ENCODE measurements at regions not wholly inside any gene's neighbourhood (a gene's known extent, or its start where the extent isn't known, plus 50 kb on each side); places are given as distances from the start of the nearest gene placed in this dataset.

DNA sequence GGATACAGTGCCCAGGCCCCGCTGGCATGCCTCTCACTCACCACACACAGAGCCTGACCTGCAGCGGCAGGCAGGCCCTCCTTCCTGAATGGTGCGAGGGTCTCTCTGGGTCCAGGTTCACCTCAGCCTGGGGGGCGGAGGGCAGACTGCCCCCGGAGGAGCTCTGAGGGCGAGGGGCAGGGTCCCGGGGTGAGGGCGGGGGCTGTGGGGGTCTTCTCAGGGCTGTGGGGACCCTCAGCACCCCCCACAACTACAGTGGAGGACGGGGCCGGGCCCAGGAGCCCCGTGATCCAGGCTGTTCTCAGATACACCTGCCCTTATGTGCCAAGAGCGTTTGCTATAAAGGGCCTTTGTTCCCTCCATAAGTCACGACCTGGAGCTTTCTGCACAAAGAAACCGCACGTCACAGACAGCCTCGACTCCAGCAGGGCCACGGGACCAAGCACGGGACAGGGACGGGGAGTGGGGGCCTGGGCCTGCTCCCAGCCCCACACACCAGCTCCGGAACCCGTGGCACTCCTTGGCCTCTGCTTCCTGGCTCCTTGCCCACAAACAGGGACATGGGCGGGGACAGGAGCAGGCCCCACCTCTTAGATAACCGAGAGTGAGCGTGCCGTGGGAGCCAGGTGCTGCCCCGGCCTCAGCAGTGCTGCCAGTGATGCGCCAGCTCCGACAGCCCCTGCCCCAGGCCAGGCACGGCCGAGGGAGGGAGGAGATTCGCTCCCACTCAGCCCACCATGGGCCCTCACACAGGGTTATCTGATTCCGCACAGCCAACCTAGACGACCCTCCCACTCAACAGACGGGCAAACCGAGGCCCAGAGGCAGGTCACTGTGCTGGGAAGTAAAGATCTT, 101.9 kb downstream of the RFLNA start:
- DNase-seq (ENCODE audit: low read depth in 2 of 2) = no peak

DNA sequence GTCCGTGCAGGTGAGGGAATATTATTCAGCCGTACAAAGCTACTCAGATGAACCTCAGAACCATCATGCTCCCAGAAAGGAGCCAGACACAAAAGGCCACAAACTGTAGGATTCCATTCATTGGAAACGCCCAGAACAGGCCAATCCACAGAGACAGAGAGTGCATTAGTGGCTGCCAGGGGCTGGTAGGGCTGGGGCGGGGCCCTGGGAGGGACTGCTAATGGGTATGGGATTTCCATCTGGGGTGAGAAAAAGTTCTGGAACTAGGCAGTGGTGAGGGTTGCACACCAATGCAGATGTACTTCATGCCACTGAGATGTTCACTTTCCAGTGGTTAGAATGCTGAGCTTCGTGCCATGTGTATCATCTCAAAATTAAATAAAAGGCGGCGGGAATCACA, 101.1 kb downstream of the RFLNA start:
- DNase-seq (ENCODE audit: low read depth in 2 of 2) = no peak

DNA sequence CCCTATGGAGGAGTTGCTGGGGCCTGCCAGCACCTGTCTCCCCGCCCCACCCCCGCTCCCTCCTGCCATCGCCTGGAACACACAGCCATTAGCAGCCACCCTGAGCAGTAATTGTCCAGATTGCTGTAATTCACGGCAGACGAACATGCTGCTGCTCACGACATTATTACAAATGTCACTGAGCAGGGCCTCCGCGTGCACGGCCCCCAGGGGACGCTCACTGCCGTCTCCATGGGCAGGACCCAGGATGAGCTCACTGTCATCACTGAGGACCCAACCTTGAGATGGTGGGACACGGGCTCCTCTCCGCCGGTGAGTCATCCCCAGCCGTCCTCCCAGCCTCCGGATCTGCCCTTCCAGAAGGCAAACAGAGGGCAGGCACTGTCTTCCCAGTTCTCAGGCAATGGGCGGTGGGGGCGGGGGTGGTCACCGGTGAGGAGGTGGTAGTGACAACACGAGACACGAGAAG, 100.4 kb downstream of the RFLNA start:
- DNase-seq (ENCODE audit: low read depth in 2 of 2) = no peak

DNA sequence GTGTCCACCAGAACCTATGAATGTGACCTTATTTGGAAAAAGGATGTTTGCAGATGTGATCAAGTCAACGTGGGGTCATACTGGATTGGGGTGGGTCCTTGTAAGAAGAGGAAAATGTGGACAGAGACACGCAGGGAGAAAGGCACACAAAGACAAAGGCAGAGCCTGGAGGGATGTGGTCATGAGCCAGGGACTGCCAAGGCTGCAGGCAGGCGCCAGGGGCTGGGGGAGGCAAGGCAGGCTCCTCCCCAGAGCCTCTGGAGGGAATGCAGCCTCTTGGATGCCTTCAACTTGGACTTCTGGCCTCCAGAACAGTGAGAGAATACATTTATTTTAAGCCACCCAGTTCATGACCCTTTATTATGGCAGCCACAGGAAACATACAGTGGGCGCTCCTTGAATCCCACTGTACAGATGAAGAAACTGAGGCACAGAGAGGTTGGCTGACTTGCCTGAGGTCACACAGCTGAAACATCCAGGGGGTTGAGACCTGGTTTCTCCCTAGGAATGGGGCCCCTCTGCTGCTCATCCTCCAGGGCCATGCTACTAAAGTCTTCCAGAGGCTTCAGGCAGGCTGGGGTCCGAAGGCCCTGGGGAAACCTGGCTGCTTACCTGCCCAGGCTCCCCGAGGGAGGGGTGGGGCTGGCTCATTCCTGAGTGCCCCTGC, 99.7 kb downstream of the RFLNA start:
- DNase-seq (ENCODE audit: low read depth in 2 of 2) = no peak

DNA sequence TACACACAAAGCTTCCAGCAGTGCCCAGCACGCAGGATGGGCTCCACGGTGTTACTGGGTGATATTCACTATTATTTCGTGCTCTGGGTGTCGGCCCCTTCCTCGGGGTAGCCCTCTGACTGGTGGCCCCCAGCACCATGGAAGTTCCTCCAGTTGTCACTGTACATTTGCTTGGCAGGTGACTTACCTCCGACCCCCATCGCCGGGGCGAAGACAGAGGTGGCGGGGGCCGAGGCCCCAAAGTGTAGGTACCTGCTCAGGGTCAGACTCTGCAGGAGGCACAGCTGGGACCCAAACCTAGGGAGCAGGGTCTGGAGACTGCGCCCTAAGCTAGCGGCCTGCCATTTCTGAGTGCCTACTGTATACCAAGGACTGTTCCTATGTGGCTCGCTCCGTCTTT, 98.9 kb downstream of the RFLNA start:
- DNase-seq (ENCODE audit: low read depth in 2 of 2) = no peak

DNA sequence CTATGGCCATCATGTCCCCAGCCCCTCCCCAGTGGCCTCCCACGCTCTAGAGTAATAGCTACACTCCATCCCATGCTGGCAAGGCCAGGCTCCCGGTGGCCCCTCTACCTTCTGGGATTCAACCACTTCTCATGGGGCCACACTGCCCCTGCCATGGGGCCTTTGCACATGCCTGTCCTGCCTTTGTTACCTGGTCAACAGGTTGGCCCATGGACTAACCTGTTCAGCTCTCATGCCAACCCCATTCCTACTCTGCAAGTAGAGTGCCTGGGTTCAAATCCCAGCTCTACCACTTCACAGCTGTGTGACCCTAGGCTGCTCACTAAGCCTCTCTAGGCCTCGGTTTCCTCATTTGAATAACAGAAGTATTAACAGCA, 98.5 kb downstream of the RFLNA start:
- no peak for DNase-seq (ENCODE audit: low read depth in 2 of 2)

DNA sequence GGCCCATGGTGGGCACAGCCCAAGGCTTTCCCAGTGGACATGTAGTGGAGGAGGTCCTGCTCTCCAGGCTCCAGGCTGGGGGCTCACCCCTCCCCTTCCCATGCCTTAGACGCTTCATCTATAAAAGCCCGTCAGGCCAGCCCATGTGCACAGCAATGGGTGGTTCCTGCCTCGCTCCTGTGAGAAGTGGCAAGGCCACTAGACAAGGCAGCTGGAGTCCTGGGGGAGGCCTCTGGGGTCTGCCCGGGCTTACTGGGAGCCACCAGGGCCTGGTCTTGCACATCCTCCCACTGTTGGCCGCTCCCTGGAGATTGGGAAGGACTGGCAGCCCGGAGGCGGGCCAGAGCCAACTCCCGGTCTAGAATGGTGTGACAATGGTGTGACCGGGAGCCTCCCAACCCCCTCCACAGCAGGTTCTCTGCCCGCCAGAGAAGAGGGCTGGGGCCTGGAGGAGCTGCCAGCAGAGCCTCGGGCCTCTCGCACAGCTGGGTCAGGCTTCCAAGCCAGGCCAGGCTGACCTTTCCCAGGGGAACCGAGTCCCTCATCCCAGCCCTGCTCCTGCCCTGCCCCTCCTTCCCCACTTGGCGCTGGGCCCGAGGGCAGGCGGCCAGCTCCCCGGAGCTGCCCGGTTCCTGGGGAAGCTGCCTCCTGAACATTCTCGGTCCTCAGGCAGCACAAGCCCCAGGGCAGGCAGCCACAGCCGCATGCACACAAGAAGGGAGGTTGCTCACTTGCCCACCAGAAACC, 97.9 kb downstream of the RFLNA start:
- no peak for DNase-seq (ENCODE audit: low read depth in 2 of 2)

DNA sequence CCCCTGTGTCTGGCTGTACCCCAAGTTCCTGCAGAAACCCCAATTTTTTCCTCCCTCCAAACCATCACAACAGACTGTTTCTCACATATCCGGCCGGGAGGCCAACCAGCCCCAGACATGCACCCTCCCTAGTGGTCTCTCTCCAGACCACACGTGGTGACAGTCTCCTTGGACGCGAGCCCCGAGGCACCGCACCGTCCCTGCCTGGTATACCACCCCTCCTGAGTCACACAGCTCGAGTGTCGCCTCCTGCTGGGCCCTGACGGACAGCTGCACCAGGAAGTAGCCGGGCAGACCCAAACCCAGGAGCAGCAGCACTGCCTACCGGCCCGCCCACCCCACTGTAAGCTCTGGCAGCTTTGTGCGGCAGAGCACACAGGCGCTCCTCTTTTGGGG, 97.4 kb downstream of the RFLNA start:
- DNase-seq (ENCODE audit: low read depth in 2 of 2) = no peak

DNA sequence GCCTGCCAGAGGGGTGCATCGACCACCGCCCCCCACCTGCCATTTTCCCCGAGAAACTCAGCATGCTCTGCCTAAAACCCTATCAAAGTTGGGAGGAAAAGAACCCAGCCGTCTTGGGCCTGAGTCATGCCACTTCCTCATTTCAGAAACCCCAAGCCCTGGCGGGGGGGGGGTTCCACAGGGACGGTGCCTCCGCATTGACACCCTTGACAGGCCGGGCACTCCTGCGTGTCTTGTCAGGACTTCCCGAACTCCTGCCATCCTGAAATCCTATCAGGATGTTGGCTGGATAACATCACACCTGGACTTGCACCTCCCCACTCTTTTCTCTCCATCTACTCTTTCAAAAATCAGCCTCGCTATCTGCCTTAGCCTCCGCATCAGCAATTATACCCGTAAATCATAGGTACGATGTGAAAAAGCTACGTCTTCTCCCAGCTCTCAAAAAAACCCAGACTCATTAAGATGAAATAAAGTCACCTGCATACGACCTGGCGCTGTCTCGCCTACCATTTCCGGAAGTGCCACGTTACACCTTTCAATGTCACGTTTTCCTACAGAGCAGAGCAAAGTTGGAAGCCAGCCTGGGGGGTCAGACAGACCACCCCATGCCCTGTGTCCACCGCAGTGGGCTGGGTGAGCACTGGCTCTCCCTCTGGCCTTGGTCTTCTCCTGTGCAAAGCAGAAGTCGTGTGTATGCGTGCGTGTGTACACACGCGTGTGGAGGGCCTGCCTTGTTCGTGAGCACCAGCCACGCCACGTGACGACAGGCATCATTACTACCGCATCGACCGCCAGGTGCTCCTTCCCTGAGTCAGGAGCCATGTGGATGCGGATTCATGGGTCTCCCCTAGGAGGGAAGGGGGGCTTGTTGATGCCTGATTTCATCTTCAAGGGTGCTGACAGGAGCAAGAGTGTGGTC, 96.7 kb downstream of the RFLNA start:
- peak; percentile 15 to 44 for DNase-seq (ENCODE audit: low read depth in 2 of 2)

DNA sequence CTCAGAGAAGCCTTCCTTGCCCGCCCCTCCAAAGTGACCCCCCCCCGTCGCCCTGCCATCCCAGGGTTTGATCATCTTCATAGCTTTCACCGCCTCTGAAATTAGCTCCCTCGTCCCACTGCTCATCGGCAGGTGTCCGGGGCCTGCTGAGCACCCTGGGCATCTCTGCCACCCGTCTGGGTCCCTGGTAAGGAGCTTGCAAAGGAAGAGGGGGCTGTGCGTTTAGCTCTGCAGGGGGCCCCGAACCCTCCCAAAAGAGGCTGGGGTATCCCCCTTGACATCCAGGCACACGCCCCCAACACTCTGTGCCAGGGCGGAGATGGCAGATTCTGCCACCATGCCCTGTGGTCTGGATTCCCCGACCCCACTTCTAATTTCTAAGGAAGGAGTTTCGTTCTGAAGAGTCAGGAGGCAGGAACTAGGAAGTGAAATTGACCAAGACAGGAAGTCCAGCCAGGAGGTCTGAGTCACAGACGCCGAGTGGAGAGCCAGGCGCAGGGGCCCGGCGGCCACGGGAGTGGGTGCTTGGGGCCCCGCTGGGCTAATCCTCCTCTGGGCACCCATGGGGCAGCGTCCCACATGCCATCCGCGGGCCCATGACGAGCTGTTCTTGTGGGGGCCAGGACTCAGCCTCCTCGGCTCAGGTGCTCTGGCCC, 95.7 kb downstream of the RFLNA start:
- no peak for DNase-seq (ENCODE audit: low read depth in 2 of 2)

DNA sequence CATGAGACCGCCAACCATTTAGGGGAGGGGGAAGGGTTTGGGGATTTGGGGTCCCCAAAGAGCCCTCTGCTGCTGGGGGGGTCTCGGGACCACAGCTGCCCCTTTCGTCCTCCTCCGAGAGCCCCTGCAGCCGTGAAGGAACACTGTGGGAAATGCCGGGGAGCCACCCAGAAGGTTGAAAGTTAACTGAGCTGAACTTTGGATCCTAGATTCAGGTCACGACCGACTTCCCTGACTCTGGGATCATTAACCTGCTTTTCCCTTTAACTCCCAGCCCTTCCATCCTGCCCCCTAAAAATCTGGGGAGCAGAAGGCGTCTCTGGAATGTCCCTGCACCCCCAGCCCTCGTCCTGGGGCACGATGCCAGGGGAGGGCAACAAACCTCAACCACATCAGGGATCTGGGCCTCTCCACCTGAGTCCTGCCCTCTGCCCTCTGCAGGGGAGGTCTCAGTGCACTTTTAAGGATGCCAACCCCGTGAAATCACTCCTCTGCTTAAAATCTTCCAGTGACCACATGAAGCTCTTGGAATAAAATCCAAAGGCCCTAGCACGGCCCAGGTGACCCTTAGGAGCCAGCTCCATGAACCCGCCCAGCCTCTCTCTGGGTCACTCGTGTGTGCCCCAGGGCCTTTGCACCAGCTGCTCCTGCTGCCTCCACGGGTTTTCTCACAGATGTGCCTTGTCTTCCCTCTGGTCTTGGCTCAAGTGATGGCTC, 95.0 kb downstream of the RFLNA start:
- DNase-seq (ENCODE audit: low read depth in 2 of 2) = no peak

DNA sequence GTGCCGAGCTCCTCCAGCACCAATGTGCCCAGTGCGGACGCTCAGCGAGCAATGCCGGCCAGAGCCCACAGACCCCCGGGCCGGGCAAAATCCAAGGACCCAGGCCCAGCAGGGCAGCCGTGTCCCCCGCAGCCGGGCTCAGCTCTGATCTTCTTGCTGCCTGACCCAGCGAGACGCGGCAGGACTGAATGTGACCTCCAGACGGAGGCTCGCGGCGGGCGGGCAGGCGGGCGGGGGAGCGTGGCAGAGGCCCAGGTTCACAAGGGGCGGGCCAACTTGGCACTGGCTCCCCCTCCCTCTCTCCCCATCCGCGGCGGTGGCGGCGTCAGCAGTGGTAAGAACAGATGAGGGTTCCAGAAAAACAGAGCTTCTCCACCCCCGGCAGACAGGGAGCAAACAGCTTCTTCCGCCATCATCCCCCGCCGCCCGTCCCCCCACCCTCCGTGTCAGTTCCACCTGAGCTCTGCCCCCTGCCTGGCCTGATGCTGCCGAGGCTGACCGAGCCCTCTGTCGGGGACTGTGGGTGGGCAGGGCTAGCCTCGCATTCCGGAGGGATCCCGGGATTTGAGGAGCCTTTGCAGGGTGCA, 94.3 kb downstream of the RFLNA start:
- DNase-seq (ENCODE audit: low read depth in 2 of 2) = peak; percentile 52 to 59

DNA sequence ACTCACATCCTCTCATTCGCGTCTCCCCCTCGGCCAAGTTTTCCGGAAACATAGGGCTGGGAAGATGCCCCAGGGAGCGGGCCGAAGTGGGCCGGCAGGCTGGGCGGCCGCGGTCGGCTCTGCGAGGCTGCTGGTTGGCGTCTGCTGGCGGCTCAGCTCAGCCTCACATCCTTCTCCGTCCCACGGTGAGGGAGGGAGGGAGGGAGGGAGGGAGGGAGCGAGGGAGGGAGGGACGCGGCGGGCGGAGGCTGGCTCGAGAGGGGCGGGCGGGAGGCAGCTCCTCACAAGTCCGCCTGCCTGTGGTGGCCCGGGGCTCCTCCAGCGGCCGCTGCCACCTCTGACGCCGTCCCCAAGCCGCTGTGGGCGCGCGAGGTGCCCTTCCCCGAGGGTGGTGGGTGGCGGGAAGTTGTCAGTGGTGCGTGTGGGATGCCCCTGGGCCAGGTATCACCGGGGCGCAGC, 93.8 kb downstream of the RFLNA start:
- peak; percentile 10 to 27 for DNase-seq (ENCODE audit: low read depth in 2 of 2)

DNA sequence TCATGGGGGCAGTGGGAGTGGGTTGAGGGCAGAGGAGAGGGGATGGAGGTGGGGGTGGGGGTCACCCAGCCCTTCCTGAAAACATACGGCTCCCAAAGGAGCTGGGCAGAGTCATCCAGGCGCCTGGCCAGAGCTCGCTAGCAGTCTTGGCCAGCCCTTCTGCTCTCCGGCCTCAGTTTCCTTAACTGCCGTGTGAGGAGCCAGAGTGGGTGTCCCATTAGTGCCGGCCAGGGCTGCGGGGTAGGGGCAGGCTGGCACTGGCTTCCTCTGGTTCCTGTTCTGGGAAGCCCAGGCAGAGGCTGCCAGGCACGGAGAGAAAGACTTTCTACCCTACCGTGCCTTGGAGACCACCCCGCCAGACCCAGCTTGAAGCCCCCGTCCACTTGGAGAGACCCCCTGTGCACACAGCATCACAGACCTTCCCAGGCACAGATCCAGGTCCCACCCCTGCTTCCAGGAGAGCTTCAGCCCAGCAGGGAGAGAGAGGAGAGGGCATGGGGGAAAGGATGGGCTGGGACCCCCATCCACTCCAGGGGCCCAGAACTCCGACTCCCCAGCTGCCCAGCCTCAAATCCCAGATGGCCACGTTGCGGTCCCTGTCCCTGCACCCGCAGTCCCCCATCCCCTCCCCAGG, 93.3 kb downstream of the RFLNA start:
- DNase-seq (ENCODE audit: low read depth in 2 of 2) = no peak

DNA sequence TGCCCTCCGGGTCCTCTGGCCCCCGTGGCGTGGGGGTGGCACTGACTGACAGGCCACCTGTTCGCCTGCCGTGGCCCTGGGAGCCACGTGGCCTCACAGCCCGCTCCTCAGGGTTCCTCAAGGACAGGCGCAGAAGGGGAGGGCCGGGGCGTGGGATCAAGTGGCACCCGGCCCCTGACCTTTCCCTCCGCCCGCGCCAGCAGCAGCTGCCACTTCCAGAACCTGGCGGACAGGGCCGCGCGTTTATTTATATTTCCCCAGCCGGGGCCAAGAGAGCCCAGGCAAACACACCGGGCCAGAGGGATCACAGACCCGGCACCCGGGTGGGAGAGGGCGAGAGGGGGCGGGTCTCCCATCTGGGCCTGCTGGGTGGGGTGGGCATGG, 92.6 kb downstream of the RFLNA start:
- no peak for DNase-seq (ENCODE audit: low read depth in 2 of 2)

DNA sequence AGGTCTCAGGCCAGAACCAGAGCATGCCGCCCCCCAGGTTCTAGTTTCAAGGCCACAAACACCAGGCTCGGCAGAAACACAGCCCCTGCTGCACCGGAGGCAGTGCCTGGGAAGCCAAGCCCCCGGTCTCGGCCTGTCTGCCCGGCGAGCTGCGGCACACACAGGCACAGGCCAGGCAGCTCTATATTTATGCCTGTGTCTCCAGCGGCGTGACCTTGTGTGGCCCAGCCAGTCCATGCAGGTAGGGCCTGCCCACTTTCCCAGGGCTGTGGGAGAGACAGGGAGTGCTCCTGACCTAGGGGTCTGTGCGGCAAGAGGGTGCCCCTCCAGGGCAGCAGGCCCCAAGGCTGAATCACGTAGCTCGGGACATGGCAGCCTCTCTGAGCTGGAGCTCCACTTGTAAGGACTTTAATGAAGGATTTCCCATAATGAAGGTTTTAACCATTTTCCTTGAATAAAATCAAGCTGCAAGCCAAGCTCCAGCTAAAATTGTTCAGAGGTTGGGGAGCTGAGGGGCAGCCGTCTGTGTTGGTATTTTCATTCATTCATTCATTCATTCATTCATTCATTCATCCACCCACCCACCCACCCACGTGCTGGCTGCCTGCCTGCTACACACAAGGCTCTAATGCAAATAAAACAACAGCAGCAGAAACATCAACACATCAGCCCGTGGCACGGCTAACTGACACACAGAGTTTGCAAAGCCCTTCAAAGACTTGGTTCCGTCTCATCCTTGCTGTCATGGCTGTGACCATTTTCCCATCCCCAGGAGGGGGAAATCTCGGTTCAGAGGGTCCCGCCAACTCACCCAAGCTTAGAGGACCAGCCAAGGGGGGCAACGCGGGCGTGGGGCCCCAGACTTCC, 92.0 kb downstream of the RFLNA start:
- no peak for DNase-seq (ENCODE audit: low read depth in 2 of 2)

DNA sequence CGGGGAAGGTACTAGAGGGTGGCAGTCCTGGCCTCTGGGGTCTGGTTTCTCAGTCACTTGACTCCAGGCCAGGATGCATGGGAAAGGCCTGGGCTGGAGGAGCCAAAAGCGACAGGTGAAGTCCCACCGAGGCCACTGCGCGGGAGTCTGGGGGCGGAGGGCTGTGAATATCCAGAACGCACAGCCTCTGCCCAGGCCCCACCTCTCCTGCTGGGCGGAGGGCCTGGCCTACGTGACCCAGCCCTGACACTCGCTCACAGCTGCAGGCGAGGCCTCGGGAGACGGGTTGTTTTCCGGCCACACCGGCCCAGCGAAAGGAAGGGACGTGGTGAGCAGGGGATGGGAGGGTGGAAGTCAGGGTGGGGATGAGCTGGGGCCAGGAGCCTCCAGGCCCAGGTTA, 91.2 kb downstream of the RFLNA start:
- no peak for DNase-seq (ENCODE audit: low read depth in 2 of 2)

DNA sequence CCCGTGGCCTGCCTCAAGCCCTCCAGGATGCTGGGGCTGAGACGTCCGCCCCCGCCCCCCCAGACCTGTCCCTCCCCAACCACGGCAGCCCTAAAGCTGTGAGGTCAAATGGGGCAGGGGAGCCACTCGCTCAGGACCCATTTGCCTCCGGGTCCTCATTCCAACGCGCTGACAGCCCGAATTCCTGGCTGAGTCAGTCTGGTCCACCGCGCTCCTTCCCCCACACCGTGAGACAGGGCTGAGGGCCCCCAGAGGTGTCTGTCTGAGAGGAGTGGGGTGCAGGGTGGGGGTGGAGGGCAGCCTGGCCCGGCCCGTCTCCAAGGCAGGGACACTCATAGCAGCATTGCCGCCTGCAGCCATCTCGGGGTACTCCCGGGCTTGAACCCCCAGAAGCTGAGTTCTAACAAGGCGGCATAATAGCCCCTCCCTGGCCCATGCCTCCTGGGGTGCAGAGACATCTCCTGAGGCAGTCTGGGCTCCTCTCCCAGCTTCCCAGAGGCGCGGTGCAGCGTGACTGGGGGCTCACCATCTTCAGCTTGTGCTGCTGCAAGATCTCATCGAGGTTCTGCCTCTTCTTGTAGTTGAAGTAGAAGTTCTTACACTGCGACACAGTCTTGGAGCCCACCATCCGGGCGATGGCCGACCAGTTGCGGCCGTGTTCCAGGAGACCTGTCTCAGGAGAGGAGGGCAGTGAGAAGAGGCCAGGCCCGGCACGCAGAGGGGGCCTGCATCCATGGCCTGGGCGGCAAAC, 90.5 kb downstream of the RFLNA start:
- no peak for DNase-seq (ENCODE audit: low read depth in 2 of 2)

Data from stimulated activated CD4-positive, alpha-beta T cell treated with anti-CD3 and anti-CD28 coated beads, Interleukin-15, amount 100 ng/mL, for 48 hours (primary cell).